HepG2 (cell line): ENCODE measurements at regions not wholly inside any gene's neighbourhood (a gene's known extent, or its start where the extent isn't known, plus 50 kb on each side); places are given as distances from the start of the nearest gene placed in this dataset.

Source experiments
- ATAC-seq: fragments of 200-7000 bp; cut with Tn5 transposase; 3 replicates; pipeline ENCODE4 v1.9.1; 2020; ENCODE audit warnings: mild to moderate bottlenecking, moderate library complexity
- BruUV-seq: library from RNA; stranded (reverse); fragments of 400-500 nt; replicated peaks from 2 replicates; lab custom pipeline; 2021; lab: Mats Ljungman, UMichigan
- CTCF ChIA-PET: fragments of 300-600 bp; formaldehyde crosslinking; extraction: SDS; loops from one replicate; lab custom pipeline; 2021; ENCODE audit warnings: low total read pairs, inconsistent platforms, low intra/inter-chr PET ratio; lab: Yijun Ruan, JAX
- POLR2A ChIA-PET: fragments of 350-600 bp; sonication (Branson Sonifier 250); formaldehyde crosslinking; loops from one replicate; lab custom pipeline; 2020; ENCODE audit warnings: antibody characterized with exemption, inconsistent platforms; lab: Yijun Ruan, JAX
- DNase-seq: peaks from one replicate; pipeline ENCODE4 v3.0.0-alpha.2; 2015; ENCODE audit warnings: low spot score
- FAIRE-seq: peaks from 3 replicates; lab custom pipeline; 2011; peaks lifted over from hg19 to GRCh38; lab: Jason Lieb, UNC
- H2AFZ ChIP-seq: one replicate; pipeline ENCODE4 v1.6.1; 2011; ENCODE audit warnings: low read length, inconsistent platforms
- H3K27ac ChIP-seq: fragments of 300-600 bp; 3 replicates; pipeline ENCODE4 v1.8.0; 2011; ENCODE audit warnings: mixed run types, mild to moderate bottlenecking, mixed read lengths, low read length, inconsistent platforms; ENCODE audit not compliant: insufficient read depth; ENCODE audit errors: extremely low read length
- H3K27me3 ChIP-seq, 2 experiments: fragments of 200-600 bp in 1 of 2; 2 replicates in 1 of 2; 3 replicates in 1 of 2; pipeline versions ENCODE4 v1.6.0 to v1.8.0; 2011; ENCODE audit warnings: low read length in 2 of 2, mild to moderate bottlenecking in 2 of 2, moderate library complexity in 2 of 2, inconsistent platforms in 1 of 2; ENCODE audit not compliant: insufficient read depth in 2 of 2, control insufficient read depth in 1 of 2
- H3K36me3 ChIP-seq, 2 experiments: fragments of 200-600 bp in 1 of 2; replicated peaks in 1 of 2; 2 replicates in 1 of 2; 3 replicates in 1 of 2; pipeline versions ENCODE4 v1.5.1 to v1.8.0; 2011; ENCODE audit warnings: low read length in 2 of 2, inconsistent platforms in 1 of 2; ENCODE audit not compliant: insufficient read depth in 2 of 2, control insufficient read depth in 1 of 2
- H3K4me1 ChIP-seq: 2 replicates; pipeline ENCODE4 v1.5.1; 2012; ENCODE audit warnings: low read length, inconsistent platforms; ENCODE audit not compliant: insufficient read depth
- H3K4me2 ChIP-seq: 2 replicates; pipeline ENCODE4 v1.6.0; 2011; ENCODE audit warnings: low read depth, low read length, inconsistent platforms
- H3K4me3 ChIP-seq, 3 experiments: fragments of 200-600 bp in 1 of 3; sonication (generic), shearing (Covaris generic) in 1 of 3; replicated peaks in 1 of 3; 2 replicates each; pipeline ENCODE4 v1.5.1; 2011 to 2016; ENCODE audit warnings: low read length in 3 of 3, inconsistent platforms in 2 of 3, low read depth in 2 of 3, mild to moderate bottlenecking in 2 of 3, control low read depth in 1 of 3, mixed read lengths in 1 of 3; ENCODE audit not compliant: insufficient read depth in 1 of 3
- H3K79me2 ChIP-seq: one replicate; pipeline ENCODE4 v1.6.1; 2011; ENCODE audit warnings: low read length, inconsistent platforms; ENCODE audit not compliant: insufficient read depth
- H3K9ac ChIP-seq: 2 replicates; pipeline ENCODE4 v1.6.0; 2011; ENCODE audit warnings: mild to moderate bottlenecking, low read depth, low read length, inconsistent platforms; ENCODE audit not compliant: insufficient read depth
- H3K9me3 ChIP-seq: 2 replicates; pipeline ENCODE4 v1.5.1; 2012; ENCODE audit warnings: mild to moderate bottlenecking, low read length
- H4K20me1 ChIP-seq: 2 replicates; pipeline ENCODE4 v1.6.0; 2011; ENCODE audit warnings: inconsistent platforms, mild to moderate bottlenecking, low read length, moderate library complexity; ENCODE audit not compliant: insufficient read depth
- E2F1 ChIP-seq: sonication (generic); formaldehyde crosslinking; IDR thresholded peaks from 2 replicates; pipeline ENCODE4 v1.5.0; 2020; ENCODE audit warnings: missing genetic modification reagents
- KAT8 ChIP-seq: IDR thresholded peaks from 2 replicates; pipeline ENCODE4 v1.6.1; 2016; ENCODE audit warnings: missing genetic modification reagents, missing compliant biosample characterization
- MED1 ChIP-seq: sonication (generic); formaldehyde crosslinking; IDR thresholded peaks from 2 replicates; pipeline ENCODE4 v1.4.0; 2020; ENCODE audit warnings: missing genetic modification reagents
- MTA3 ChIP-seq: sonication (generic); formaldehyde crosslinking; IDR thresholded peaks from 2 replicates; pipeline ENCODE4 v1.4.0; 2020; ENCODE audit warnings: missing genetic modification reagents
- NFKBIZ ChIP-seq: IDR thresholded peaks from 2 replicates; pipeline ENCODE4 v1.6.1; 2018; ENCODE audit warnings: missing genetic modification reagents, missing compliant biosample characterization
- PHF8 ChIP-seq: sonication (generic); formaldehyde crosslinking; IDR thresholded peaks from 2 replicates; pipeline ENCODE4 v1.5.0; 2020; ENCODE audit warnings: missing genetic modification reagents
- SMAD3 ChIP-seq: sonication (generic); formaldehyde crosslinking; IDR thresholded peaks from 2 replicates; pipeline ENCODE4 v1.4.0; 2020; ENCODE audit warnings: missing genetic modification reagents
- SP140L ChIP-seq: sonication (generic); formaldehyde crosslinking; IDR thresholded peaks from 2 replicates; pipeline ENCODE4 v1.4.0; 2020; ENCODE audit warnings: missing genetic modification reagents, borderline replicate concordance
- SRSF4 ChIP-seq: fragments of 200-400 bp; formaldehyde crosslinking; IDR thresholded peaks from one replicate; pipeline ENCODE4 v1.6.1; 2018; ENCODE audit warnings: mild to moderate bottlenecking, low read depth, low read length, moderate library complexity; ENCODE audit not compliant: poor library complexity, severe bottlenecking
- ZNF24 ChIP-seq: fragments of 450-650 bp; IDR thresholded peaks from 2 replicates; pipeline ENCODE4 v1.6.1; 2017; ENCODE audit warnings: antibody characterized with exemption, mild to moderate bottlenecking
- ZNF598 ChIP-seq: sonication (generic); formaldehyde crosslinking; IDR thresholded peaks from 2 replicates; pipeline ENCODE4 v1.5.1; 2020; ENCODE audit warnings: mild to moderate bottlenecking, missing genetic modification reagents, borderline replicate concordance
- WGBS: methylation state at CpG from one replicate; pipeline ENCODE4 v1.1.6; 2017; ENCODE audit warnings: low lambda C conversion rate; 5-methylcytosine and 5-hydroxymethylcytosine counted together
- in situ Hi-C: cut with HindIII; loops from 2 replicates; pipeline ENCODE4 v1.10.0; 2017; ENCODE audit warnings: low pct_unique_long_range_greater_than_20kb; ENCODE audit not compliant: extremely low pct_ligation_motif_present
- intact Hi-C: fragments of 100-400 bp; cut with micrococcal nuclease; formaldehyde crosslinking; loops from one replicate; pipeline ENCODE4 v1.10.0; 2022; ENCODE audit not compliant: unreplicated experiment
- TF ChIP-seq, protein P1 (sequence below): sonication (generic); formaldehyde crosslinking; IDR thresholded peaks from 2 replicates; pipeline ENCODE4 v1.5.0; 2020; ENCODE audit warnings: missing genetic modification reagents

DNA sequence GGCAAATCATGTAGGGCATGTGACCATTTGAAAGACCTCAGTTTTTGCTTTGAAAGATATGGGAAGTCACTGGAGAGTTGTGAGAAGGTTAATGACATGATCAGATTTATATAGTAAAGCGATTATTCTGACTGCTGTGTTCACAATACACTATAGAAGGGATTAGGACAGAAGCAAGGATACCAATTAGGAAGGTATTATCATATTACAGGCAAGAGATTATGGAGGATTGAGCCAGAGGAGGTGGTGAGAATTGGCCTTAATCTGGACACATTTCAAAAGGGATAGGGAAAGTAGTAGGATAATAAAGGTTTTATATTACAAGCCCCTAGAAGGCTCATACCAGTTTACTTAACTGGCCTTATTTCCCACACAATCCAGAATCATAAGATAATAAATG is 124.9 kb upstream of the POF1B start:
- BruUV-seq, result no TSS peak
- no peak overlapping the region for H3K27ac ChIP-seq
- no peak overlapping the region for H3K4me3 ChIP-seq
- no peak overlapping the region for H3K9ac ChIP-seq
- intact Hi-C loops (no loop called here), in situ Hi-C loops (no loop called here)
- no peak for FAIRE-seq
- WGBS, result 0% methylated on average over 1 of the region's 1 CpG
- no peaks in the 10 kb centered on the region for H3K4me1 ChIP-seq
- no peak for DNase-seq
- H3K79me2 ChIP-seq, result no peaks in the 10 kb centered on the region
- H3K27me3 ChIP-seq, result no peaks in the 10 kb centered on the region
- ChIA-PET POLR2A (no interaction called here), CTCF (no interaction called here)
- no peak overlapping the region for H2AFZ ChIP-seq
- H3K36me3 ChIP-seq, result no peaks in the 10 kb centered on the region
- no peak for TF ChIP-seq PHF8
- no peak for TF ChIP-seq SRSF4
- TF ChIP-seq MTA3 (CRISPR knock-in tag), result no peak
- no peak for TF ChIP-seq ZNF598 (CRISPR knock-in tag)
- TF ChIP-seq NFKBIZ (CRISPR knock-in tag), result no peak
- no peak for TF ChIP-seq KAT8 (CRISPR knock-in tag)
- TF ChIP-seq, protein P1, sequence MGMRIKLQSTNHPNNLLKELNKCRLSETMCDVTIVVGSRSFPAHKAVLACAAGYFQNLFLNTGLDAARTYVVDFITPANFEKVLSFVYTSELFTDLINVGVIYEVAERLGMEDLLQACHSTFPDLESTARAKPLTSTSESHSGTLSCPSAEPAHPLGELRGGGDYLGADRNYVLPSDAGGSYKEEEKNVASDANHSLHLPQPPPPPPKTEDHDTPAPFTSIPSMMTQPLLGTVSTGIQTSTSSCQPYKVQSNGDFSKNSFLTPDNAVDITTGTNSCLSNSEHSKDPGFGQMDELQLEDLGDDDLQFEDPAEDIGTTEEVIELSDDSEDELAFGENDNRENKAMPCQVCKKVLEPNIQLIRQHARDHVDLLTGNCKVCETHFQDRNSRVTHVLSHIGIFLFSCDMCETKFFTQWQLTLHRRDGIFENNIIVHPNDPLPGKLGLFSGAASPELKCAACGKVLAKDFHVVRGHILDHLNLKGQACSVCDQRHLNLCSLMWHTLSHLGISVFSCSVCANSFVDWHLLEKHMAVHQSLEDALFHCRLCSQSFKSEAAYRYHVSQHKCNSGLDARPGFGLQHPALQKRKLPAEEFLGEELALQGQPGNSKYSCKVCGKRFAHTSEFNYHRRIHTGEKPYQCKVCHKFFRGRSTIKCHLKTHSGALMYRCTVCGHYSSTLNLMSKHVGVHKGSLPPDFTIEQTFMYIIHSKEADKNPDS, result no peak
- no peak for TF ChIP-seq SP140L
- TF ChIP-seq MED1 (CRISPR knock-in tag), result no peak
- TF ChIP-seq E2F1, result no peak
- no peak for TF ChIP-seq ZNF24
- no peak for TF ChIP-seq SMAD3 (CRISPR knock-in tag)
- no peak overlapping the region for H3K4me2 ChIP-seq
- ATAC-seq, result no peak
- H3K9me3 ChIP-seq, result no peaks in the 10 kb centered on the region
- H4K20me1 ChIP-seq, result no peaks in the 10 kb centered on the region
